DOHH2 (cell line): ENCODE measurements at regions not wholly inside any gene's neighbourhood (a gene's known extent, or its start where the extent isn't known, plus 50 kb on each side); places are given as distances from the start of the nearest gene placed in this dataset.

Source experiments
- H3F3A ChIP-seq: fragments of 200-600 bp; sonication (generic), shearing (Covaris generic); 2 replicates; pipeline ENCODE4 v1.6.0; 2016; ENCODE audit warnings: antibody characterized with exemption, mild to moderate bottlenecking; ENCODE audit not compliant: control insufficient read depth, insufficient read depth
- H3K27ac ChIP-seq: fragments of 200-600 bp; sonication (generic); 2 replicates; pipeline ENCODE4 v1.5.1; 2014; ENCODE audit warnings: low read depth, mild to moderate bottlenecking, low read length, moderate library complexity
- H3K27me3 ChIP-seq: fragments of 200-600 bp; sonication (generic); 2 replicates; pipeline ENCODE4 v1.6.1; 2014; ENCODE audit warnings: mild to moderate bottlenecking, low read length, mixed read lengths; ENCODE audit not compliant: control insufficient read depth
- H3K36me3 ChIP-seq: fragments of 200-600 bp; sonication (generic); 2 replicates; pipeline ENCODE4 v1.6.1; 2014; ENCODE audit warnings: mild to moderate bottlenecking, low read length, moderate library complexity, mixed read lengths; ENCODE audit not compliant: control insufficient read depth
- H3K4me1 ChIP-seq: fragments of 200-600 bp; sonication (generic); 2 replicates; pipeline ENCODE4 v1.6.1; 2014; ENCODE audit warnings: mild to moderate bottlenecking, low read length, mixed read lengths; ENCODE audit not compliant: control insufficient read depth
- H3K4me2 ChIP-seq: fragments of 200-600 bp; sonication (generic); 2 replicates; pipeline ENCODE4 v1.6.0; 2014; ENCODE audit warnings: mild to moderate bottlenecking, low read length, moderate library complexity
- H3K4me3 ChIP-seq: fragments of 200-600 bp; sonication (generic); 2 replicates; pipeline ENCODE4 v1.5.1; 2014; ENCODE audit warnings: mild to moderate bottlenecking, low read length, mixed read lengths
- H3K79me2 ChIP-seq: fragments of 200-600 bp; sonication (generic); 2 replicates; pipeline ENCODE4 v1.6.1; 2014; ENCODE audit warnings: mild to moderate bottlenecking, low read length, mixed read lengths; ENCODE audit not compliant: control insufficient read depth
- H3K9me2 ChIP-seq: fragments of 200-600 bp; sonication (generic); replicated peaks from 2 replicates; pipeline ENCODE4 v1.6.1; 2014; ENCODE audit warnings: mild to moderate bottlenecking, low read length, mixed read lengths; ENCODE audit not compliant: control insufficient read depth
- H3K9me3 ChIP-seq: fragments of 200-600 bp; sonication (generic); 2 replicates; pipeline ENCODE4 v1.6.1; 2014; ENCODE audit warnings: antibody characterized with exemption, low read length, mixed read lengths; ENCODE audit not compliant: control insufficient read depth, insufficient read depth
- H4K20me1 ChIP-seq: fragments of 200-600 bp; sonication (generic); 2 replicates; pipeline ENCODE4 v1.6.0; 2014; ENCODE audit warnings: low read depth, mild to moderate bottlenecking, antibody characterized with exemption, low read length, moderate library complexity; ENCODE audit not compliant: control insufficient read depth, insufficient read depth
- CTCF ChIP-seq: fragments of 200-600 bp; sonication (generic); IDR thresholded peaks from one replicate; pipeline ENCODE4 v1.5.1; 2014; ENCODE audit warnings: antibody characterized with exemption, mild to moderate bottlenecking, low read depth, low read length; ENCODE audit not compliant: poor library complexity, severe bottlenecking
- EZH2phosphoT487 ChIP-seq: fragments of 200-600 bp; sonication (generic); IDR thresholded peaks from 2 replicates; pipeline ENCODE4 v1.6.1; 2017; ENCODE audit warnings: borderline replicate concordance, mild to moderate bottlenecking, antibody characterized with exemption, low read length, moderate library complexity, mixed read lengths

- Histone ChIP-seq H4K20me1 (no peaks in the 10 kb centered on the region), H3F3A (no peaks in the 10 kb centered on the region), H3K27ac (no peak overlapping the region), H3K4me3 (no peak overlapping the region), H3K9me3 (no peaks in the 10 kb centered on the region), H3K79me2 (no peaks in the 10 kb centered on the region), H3K4me1 (no peaks in the 10 kb centered on the region), H3K27me3 (no peaks in the 10 kb centered on the region), H3K4me2 (no peak overlapping the region), H3K36me3 (no peaks in the 10 kb centered on the region), H3K9me2 (no peaks in the 10 kb centered on the region)
- TF ChIP-seq EZH2phosphoT487: no peak
- no peak for TF ChIP-seq CTCF
These were observed 646.0 kb upstream of the FAM241A start for GRCh38 chr4:111499291-111499690.

- Histone ChIP-seq H3K36me3 (no peaks in the 10 kb centered on the region), H3K27ac (no peak overlapping the region), H3F3A (no peaks in the 10 kb centered on the region), H3K4me3 (no peak overlapping the region), H3K4me1 (no peaks in the 10 kb centered on the region), H3K79me2 (no peaks in the 10 kb centered on the region), H3K27me3 (no peaks in the 10 kb centered on the region), H4K20me1 (no peaks in the 10 kb centered on the region), H3K9me3 (no peaks in the 10 kb centered on the region), H3K4me2 (no peak overlapping the region), H3K9me2 (no peaks in the 10 kb centered on the region)
- TF ChIP-seq EZH2phosphoT487 (no peak), CTCF (no peak)
These were observed 645.5 kb upstream of the FAM241A start for GRCh38 chr4:111499706-111500105.

- Histone ChIP-seq H3K4me2 (no peak overlapping the region), H3K27me3 (no peaks in the 10 kb centered on the region), H3K36me3 (no peaks in the 10 kb centered on the region), H3K9me2 (no peaks in the 10 kb centered on the region), H3K4me3 (no peak overlapping the region), H3K27ac (no peak overlapping the region), H4K20me1 (no peaks in the 10 kb centered on the region), H3K9me3 (no peaks in the 10 kb centered on the region), H3F3A (no peaks in the 10 kb centered on the region), H3K4me1 (no peaks in the 10 kb centered on the region), H3K79me2 (no peaks in the 10 kb centered on the region)
- TF ChIP-seq CTCF (no peak), EZH2phosphoT487 (no peak)
These were observed 644.4 kb upstream of the FAM241A start for GRCh38 chr4:111500858-111501257.

- Histone ChIP-seq H3K36me3 (no peaks in the 10 kb centered on the region), H3K4me1 (no peaks in the 10 kb centered on the region), H3K4me2 (no peak overlapping the region), H3K27me3 (no peaks in the 10 kb centered on the region), H3K9me3 (no peaks in the 10 kb centered on the region), H3K4me3 (no peak overlapping the region), H4K20me1 (no peaks in the 10 kb centered on the region), H3F3A (no peaks in the 10 kb centered on the region), H3K79me2 (no peaks in the 10 kb centered on the region), H3K27ac (no peak overlapping the region), H3K9me2 (no peaks in the 10 kb centered on the region; the same call in 1 of the 2 replicates)
- TF ChIP-seq EZH2phosphoT487 (no peak), CTCF (no peak)
These were observed 643.3 kb upstream of the FAM241A start for GRCh38 chr4:111501946-111502345.
